ENCODE measurements at regions not wholly inside any gene's neighbourhood (a gene's known extent, or its start where the extent isn't known, plus 50 kb on each side); places are given as distances from the start of the nearest gene placed in this dataset.

DNA sequence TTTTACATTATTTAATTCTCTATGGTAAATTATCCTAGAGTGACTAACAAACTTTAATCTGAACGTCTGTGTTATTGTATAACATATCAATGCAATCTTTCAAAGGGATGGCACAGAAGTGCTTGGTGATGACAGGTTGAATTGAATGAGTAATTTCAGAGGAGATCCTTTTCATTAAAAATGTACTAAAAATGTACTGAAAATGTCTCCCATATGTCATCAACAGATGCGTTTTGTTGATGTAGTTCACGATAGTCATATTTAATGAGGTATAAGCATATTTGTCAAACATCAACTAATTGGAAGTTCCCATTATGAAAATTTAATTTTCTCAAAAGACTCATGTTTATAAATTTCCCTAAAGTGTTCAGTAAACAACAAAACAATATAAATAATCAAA lies 1434.7 kb upstream of the PCDH20 start:
- Histone ChIP-seq H3K9ac (ENCODE audit: low read length) (no peak overlapping the region), H2AFZ (ENCODE audit: low read depth, low read length, severe bottlenecking) (no peak overlapping the region), H3K9me3 (ENCODE audit: insufficient read depth, low read length) (no peaks in the 10 kb centered on the region), H4K20me1 (ENCODE audit: low read depth, low read length) (no peaks in the 10 kb centered on the region), H3K27ac (ENCODE audit: low read depth, low read length) (no peak overlapping the region), H3K79me2 (ENCODE audit: insufficient read depth, low read length) (no peaks in the 10 kb centered on the region), H3K27me3 (ENCODE audit: low read length) (no peaks in the 10 kb centered on the region), H3F3A (ENCODE audit: insufficient read depth) (no peaks in the 10 kb centered on the region), H3K4me2 (ENCODE audit: low read depth, low read length, poor library complexity, severe bottlenecking) (no peak overlapping the region), H3K4me3 (ENCODE audit: insufficient read depth, low read length, poor library complexity, severe bottlenecking) (no peak overlapping the region), H3K36me3 (ENCODE audit: low read length) (no peaks in the 10 kb centered on the region; the same call in 1 of the 2 replicates), H3K9me2 (replicated peaks; ENCODE audit: insufficient read depth, low read length) (no peaks in the 10 kb centered on the region)
- no peak for TF ChIP-seq CTCF (IDR thresholded peaks at IDR 0.05; ENCODE audit: insufficient read depth, low read length, poor library complexity, severe bottlenecking)

GRCh38 chr13:62847520-62847919 lies 1431.9 kb upstream of the PCDH20 start:
- no peaks in the 10 kb centered on the region for H3F3A ChIP-seq (ENCODE audit: insufficient read depth)
- H3K4me2 ChIP-seq (ENCODE audit: low read depth, low read length, poor library complexity, severe bottlenecking), result no peak overlapping the region
- no peaks in the 10 kb centered on the region for H3K27me3 ChIP-seq (ENCODE audit: low read length)
- no peaks in the 10 kb centered on the region for H3K79me2 ChIP-seq (ENCODE audit: insufficient read depth, low read length)
- no peaks in the 10 kb centered on the region for H4K20me1 ChIP-seq (ENCODE audit: low read depth, low read length)
- TF ChIP-seq CTCF (IDR thresholded peaks at IDR 0.05; ENCODE audit: insufficient read depth, low read length, poor library complexity, severe bottlenecking) (no peak), EZH2phosphoT487 (conservative IDR thresholded peaks at IDR 0.05; ENCODE audit: low read length) (no peak)
- H3K27ac ChIP-seq (ENCODE audit: low read depth, low read length), result no peak overlapping the region
- no peaks in the 10 kb centered on the region for H3K9me2 ChIP-seq (replicated peaks; ENCODE audit: insufficient read depth, low read length)
- 0 out of 2 replicates have a peak, but pooled peaks cover 4% of the 10 kb centered on the region for H3K9me3 ChIP-seq (ENCODE audit: insufficient read depth, low read length)
- H3K4me3 ChIP-seq (ENCODE audit: insufficient read depth, low read length, poor library complexity, severe bottlenecking), result no peak overlapping the region
- no peak overlapping the region for H2AFZ ChIP-seq (ENCODE audit: low read depth, low read length, severe bottlenecking)
- H3K9ac ChIP-seq (ENCODE audit: low read length), result no peak overlapping the region
- no peaks in the 10 kb centered on the region; the same call in 1 of the 2 replicates for H3K36me3 ChIP-seq (ENCODE audit: low read length)

DNA sequence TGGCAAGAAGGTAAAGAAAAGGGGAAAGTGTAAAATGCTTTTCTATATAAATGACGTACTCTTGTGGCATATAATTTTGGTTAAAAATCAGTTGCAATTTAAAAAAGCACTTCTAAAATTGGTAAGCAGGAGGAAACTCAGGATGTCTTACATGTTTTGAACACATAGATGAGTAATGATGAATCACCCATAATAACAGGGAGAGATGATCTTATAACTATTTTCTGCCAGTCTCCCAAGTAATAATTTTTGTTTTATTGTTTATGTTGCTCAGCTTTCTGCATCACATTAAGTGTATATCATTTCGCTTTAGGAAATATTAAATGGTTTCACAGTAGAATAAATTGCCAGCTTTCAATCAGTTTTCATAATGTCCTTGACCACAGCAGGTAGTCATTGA lies 1430.7 kb upstream of the PCDH20 start:
- no peaks in the 10 kb centered on the region for H4K20me1 ChIP-seq (ENCODE audit: low read depth, low read length)
- H3F3A ChIP-seq (ENCODE audit: insufficient read depth), result no peaks in the 10 kb centered on the region
- no peak overlapping the region for H3K4me2 ChIP-seq (ENCODE audit: low read depth, low read length, poor library complexity, severe bottlenecking)
- H3K36me3 ChIP-seq (ENCODE audit: low read length), result no peaks in the 10 kb centered on the region
- H3K9me2 ChIP-seq (replicated peaks; ENCODE audit: insufficient read depth, low read length), result no peaks in the 10 kb centered on the region
- H3K9ac ChIP-seq (ENCODE audit: low read length), result no peak overlapping the region
- no peak overlapping the region for H3K4me3 ChIP-seq (ENCODE audit: insufficient read depth, low read length, poor library complexity, severe bottlenecking)
- H2AFZ ChIP-seq (ENCODE audit: low read depth, low read length, severe bottlenecking), result peak overlapping the region; percentile 1
- no peaks in the 10 kb centered on the region for H3K27me3 ChIP-seq (ENCODE audit: low read length)
- H3K27ac ChIP-seq (ENCODE audit: low read depth, low read length), result no peak overlapping the region
- H3K9me3 ChIP-seq (ENCODE audit: insufficient read depth, low read length), result 0 out of 2 replicates have a peak, but pooled peaks cover 4% of the 10 kb centered on the region
- H3K79me2 ChIP-seq (ENCODE audit: insufficient read depth, low read length), result no peaks in the 10 kb centered on the region
- TF ChIP-seq CTCF (IDR thresholded peaks at IDR 0.05; ENCODE audit: insufficient read depth, low read length, poor library complexity, severe bottlenecking) (no peak), EZH2phosphoT487 (conservative IDR thresholded peaks at IDR 0.05; ENCODE audit: low read length) (no peak)

Measured in SU-DHL-6 (cell line).